Upper lobe of left lung (tissue), 4 donors: ENCODE measurements at regions not wholly inside any gene's neighbourhood (a gene's known extent, or its start where the extent isn't known, plus 50 kb on each side); places are given as distances from the start of the nearest gene placed in this dataset.

ENCODE experiments used
- CTCF ChIP-seq, 6 experiments: fragments of 450-650 bp in 4 of 6; fragments of 200-600 bp in 2 of 6; sonication (generic) in 2 of 6; IDR thresholded peaks; one replicate each; pipeline ENCODE4 v1.5.1; 2016 to 2019; ENCODE audit warnings: antibody characterized with exemption in 6 of 6
- POLR2A ChIP-seq, 4 donors: fragments of 450-650 bp; IDR thresholded peaks; one replicate each; pipeline ENCODE4 v1.5.1; 2016 to 2017; ENCODE audit warnings: antibody characterized with exemption in 4 of 4, mild to moderate bottlenecking in 2 of 4

- TF ChIP-seq POLR2A (IDR thresholded peaks at IDR 0.05) = no peak
- no peak for TF ChIP-seq CTCF (IDR thresholded peaks at IDR 0.05)
Measured at GRCh38 chr5:67363180-67363709, 166.6 kb upstream of the CD180 start.
